Activated CD4-positive, alpha-beta T cell treated with anti-CD3 and anti-CD28 coated beads for 36 hours (primary cell): ENCODE measurements at regions not wholly inside any gene's neighbourhood (a gene's known extent, or its start where the extent isn't known, plus 50 kb on each side); places are given as distances from the start of the nearest gene placed in this dataset.
A peak's percentile ranks its signal among the peaks of the same experiment; 100 is the strongest.
"Not testable (repeated sequence)": the region's sequence is repeated elsewhere in the genome, so short reads cannot be mapped to it uniquely, and the experiment has no call there.

Source experiments
- ATAC-seq: fragments of 200-7000 bp; cut with Tn5 transposase; one replicate; pipeline ENCODE4 v1.10.0; 2021; ENCODE audit warnings: mild to moderate bottlenecking, moderate library complexity
- CTCF ChIA-PET: fragments of 350-600 bp; sonication (Branson Sonifier 250); formaldehyde crosslinking; loops from one replicate; lab custom pipeline; 2021; ENCODE audit warnings: antibody characterized with exemption; lab: Charles Lee
- POLR2A ChIA-PET: fragments of 350-600 bp; sonication (Branson Sonifier 250); formaldehyde crosslinking; loops from one replicate; lab custom pipeline; 2021; ENCODE audit warnings: antibody characterized with exemption, inconsistent platforms; lab: Charles Lee
- DNase-seq: peaks from one replicate; pipeline ENCODE4 v3.0.0-alpha.2; 2020
- H3K27ac Mint-ChIP-seq: one replicate; pipeline ENCODE4 v1.8.0; 2021; ENCODE audit warnings: mixed read lengths
- H3K27me3 Mint-ChIP-seq: one replicate; pipeline ENCODE4 v1.8.0; 2021; ENCODE audit warnings: mixed read lengths
- H3K36me3 Mint-ChIP-seq: one replicate; pipeline ENCODE4 v1.8.0; 2021; ENCODE audit warnings: low read depth, mixed read lengths
- H3K4me1 Mint-ChIP-seq: one replicate; pipeline ENCODE4 v1.8.0; 2021; ENCODE audit warnings: mixed read lengths
- H3K4me3 Mint-ChIP-seq: one replicate; pipeline ENCODE4 v1.8.0; 2021; ENCODE audit warnings: mild to moderate bottlenecking, moderate library complexity, mixed read lengths
- H3K9me3 Mint-ChIP-seq: one replicate; pipeline ENCODE4 v1.8.0; 2021; ENCODE audit warnings: low read depth, mixed read lengths
- intact Hi-C, 2 experiments: fragments of 100-400 bp; cut with DNase I in 1 of 2; cut with micrococcal nuclease in 1 of 2; formaldehyde crosslinking; loops; one replicate each; pipeline versions ENCODE4 v1.14.2 to v1.15.1; 2022 to 2024; cut with DNase I, micrococcal nuclease

DNA sequence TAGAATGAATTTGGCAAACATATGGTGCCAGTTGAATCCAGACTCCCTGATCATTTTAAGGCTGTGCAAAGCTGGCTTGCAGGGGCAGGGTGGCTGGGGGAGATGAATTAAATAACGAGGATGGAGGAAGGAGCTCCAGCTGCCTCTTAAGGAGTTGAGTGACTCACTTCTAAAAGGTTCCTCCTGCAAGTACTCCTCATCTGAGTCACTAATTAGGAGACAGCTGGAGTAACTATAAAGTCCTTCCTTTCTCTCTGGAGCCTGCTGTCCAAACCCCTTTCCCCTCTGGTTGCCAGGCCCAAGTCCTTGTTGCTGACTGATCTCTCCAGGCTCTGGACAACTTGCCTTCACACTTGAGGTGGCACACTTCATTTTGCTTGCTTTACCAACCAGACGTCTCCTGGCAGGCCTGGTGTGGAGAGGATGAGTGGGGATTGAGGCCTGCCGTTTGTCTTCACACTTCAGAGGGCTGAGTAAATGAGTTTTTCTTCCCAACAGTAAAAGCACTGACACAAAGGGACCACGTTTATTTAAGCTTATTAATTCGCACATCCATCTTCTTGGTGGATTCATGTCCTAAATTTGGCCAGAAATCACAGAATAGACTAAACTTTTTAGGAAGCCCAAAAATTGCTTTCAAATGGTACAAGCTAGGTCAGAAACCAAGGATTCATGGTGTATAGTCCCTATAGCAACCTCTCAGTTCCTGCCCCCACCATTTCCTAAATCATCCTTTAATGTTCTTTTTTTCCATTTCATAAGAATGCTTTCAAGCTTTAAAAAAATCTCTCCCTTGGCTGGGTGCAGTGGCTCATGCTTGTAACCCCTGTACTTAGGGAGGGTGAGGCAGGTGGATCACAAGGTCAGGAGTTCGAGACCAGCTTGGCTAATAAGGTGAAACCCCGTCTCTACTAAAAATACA is 90.5 kb upstream of the MYRIP start:
- Mint-ChIP-seq H3K4me1 (no peaks in the 10 kb centered on the region), H3K9me3 (no peaks in the 10 kb centered on the region), H3K36me3 (no peaks in the 10 kb centered on the region), H3K4me3 (no peak overlapping the region), H3K27ac (no peak overlapping the region), H3K27me3 (no peaks in the 10 kb centered on the region)
- ATAC-seq = peak; percentile 57
- CTCF ChIA-PET = interaction anchor here (0.6 to 1.0 kb wide), 4 partner anchors 58 to 349 kb away, joined by 3 read pairs; no protein-coding TSS in a partner anchor
- POLR2A ChIA-PET = no interaction called here
- intact Hi-C loops = no loop called here
- DNase-seq = peak; percentile 7

DNA sequence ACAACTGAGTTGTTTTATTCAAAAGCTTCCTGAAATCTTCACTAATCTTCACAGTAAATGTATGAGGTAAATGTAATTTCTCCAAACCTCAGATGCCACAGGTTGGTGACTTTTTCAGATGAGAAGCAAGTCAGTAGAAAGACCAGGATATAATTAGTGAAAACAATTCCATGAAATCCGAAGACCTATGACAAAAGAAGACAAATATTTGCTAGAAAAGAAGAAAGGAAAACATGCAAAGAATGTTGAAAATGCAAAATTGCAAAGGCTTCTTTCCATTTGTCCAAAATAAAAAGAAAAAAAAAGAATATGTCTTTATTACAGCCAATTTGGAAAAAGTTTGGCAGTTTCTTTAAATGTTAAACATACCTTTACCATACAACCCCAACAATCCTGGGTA is 88.3 kb upstream of the MYRIP start:
- Mint-ChIP-seq H3K4me1 (no peaks in the 10 kb centered on the region), H3K27ac (no peak overlapping the region), H3K9me3 (no peaks in the 10 kb centered on the region), H3K36me3 (no peaks in the 10 kb centered on the region), H3K27me3 (no peaks in the 10 kb centered on the region), H3K4me3 (no peak overlapping the region)
- DNase-seq (no peak), ATAC-seq (no peak)
- ChIA-PET CTCF (no interaction called here), POLR2A (no interaction called here)
- intact Hi-C loops = loop anchor here in 1 of 2 experiments (5.0 kb wide), 1 partner anchor 271 kb away; no protein-coding TSS in a partner anchor

DNA sequence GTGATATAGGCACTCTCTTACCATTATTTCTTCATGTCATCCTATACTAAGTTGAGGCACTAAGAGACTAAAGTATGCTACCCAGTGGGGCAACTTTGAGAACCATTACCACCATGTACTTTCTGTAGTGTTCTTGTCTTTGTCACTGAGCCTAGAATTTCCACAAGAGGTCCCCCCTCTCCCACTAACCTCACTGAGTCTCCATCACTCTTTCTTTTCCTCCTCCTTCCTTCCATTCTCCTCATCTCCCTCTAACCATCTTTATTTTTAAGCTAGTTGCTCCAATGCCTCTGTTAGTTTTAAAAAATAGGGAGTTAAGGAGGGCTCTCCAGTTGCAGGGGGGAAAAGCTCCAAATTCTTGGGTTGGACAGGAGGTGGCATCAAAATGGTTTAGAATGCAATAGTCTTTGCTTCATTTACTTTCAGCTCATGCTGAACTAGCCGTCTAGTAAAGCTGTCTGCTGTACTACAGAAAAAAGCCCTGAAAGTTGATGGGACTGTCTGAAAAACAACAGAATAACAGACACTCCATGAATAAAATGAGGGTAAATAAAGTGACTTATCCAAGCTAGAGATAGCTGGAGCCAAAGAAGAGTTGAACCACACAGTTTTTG is 85.1 kb upstream of the MYRIP start:
- CTCF ChIA-PET = interaction anchor here (0.6 to 0.7 kb wide), 2 partner anchors 49 to 393 kb away, joined by 3 read pairs; no protein-coding TSS in a partner anchor
- DNase-seq (no peak), ATAC-seq (no peak)
- intact Hi-C loops = loop anchor here in 1 of 2 experiments (5.0 kb wide), 1 partner anchor 268 kb away; no protein-coding TSS in a partner anchor
- no peaks in the 10 kb centered on the region for H3K9me3 Mint-ChIP-seq
- POLR2A ChIA-PET = no interaction called here
- no peaks in the 10 kb centered on the region for H3K4me1 Mint-ChIP-seq
- no peak overlapping the region for H3K4me3 Mint-ChIP-seq
- no peak overlapping the region for H3K27ac Mint-ChIP-seq
- no peaks in the 10 kb centered on the region for H3K36me3 Mint-ChIP-seq
- H3K27me3 Mint-ChIP-seq = no peaks in the 10 kb centered on the region

DNA sequence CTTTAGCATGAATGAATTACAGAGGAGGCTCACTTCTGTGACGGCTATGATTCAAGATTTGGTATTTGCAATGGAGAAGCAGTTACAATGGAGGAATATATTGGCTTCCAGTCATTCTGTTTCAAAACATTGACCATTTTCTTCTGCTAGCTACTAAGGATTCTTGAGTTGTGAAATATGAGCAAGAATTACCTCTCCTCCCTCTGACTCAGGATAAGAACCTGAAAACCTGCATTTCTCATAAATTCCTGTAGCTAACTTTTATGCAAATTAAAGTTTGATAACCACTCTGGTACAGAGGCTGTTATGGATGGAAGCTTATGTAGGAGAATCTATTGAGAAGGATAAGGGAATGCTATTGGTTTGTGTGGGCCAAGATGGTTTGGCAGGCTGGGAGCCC is 84.1 kb upstream of the MYRIP start:
- no peaks in the 10 kb centered on the region for H3K4me1 Mint-ChIP-seq
- no peak overlapping the region for H3K27ac Mint-ChIP-seq
- H3K36me3 Mint-ChIP-seq = no peaks in the 10 kb centered on the region
- POLR2A ChIA-PET = interaction anchor here (0.6 kb wide), 1 partner anchor 638 kb away, joined by 3 read pairs; no protein-coding TSS in a partner anchor
- DNase-seq = no peak
- ATAC-seq = no peak
- H3K4me3 Mint-ChIP-seq = no peak overlapping the region
- no peaks in the 10 kb centered on the region for H3K9me3 Mint-ChIP-seq
- no peaks in the 10 kb centered on the region for H3K27me3 Mint-ChIP-seq
- CTCF ChIA-PET = interaction anchor here (0.6 kb wide), 1 partner anchor 448 kb away, joined by 4 read pairs; no protein-coding TSS in a partner anchor
- intact Hi-C loops = no loop called here

DNA sequence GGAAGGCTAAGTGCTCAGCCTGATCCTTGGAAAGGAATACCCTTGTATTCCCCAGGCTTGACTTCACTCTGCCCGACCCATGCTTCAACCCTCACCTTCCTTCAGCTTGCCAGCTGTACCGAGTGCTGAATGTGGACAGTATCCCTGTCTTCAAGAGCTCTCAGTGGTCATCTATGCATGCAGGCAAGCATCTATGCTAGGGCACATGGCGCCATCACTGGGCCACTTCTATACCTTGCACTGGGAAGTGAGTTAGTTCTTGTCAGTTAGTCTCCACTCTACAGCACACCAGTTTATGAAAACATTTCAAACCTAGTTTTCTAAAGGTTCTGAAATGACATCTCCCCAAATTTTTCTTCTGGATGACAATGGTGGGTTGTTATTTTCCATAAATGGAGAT is 82.0 kb upstream of the MYRIP start:
- intact Hi-C loops = no loop called here
- H3K27ac Mint-ChIP-seq = no peak overlapping the region
- no peak overlapping the region for H3K4me3 Mint-ChIP-seq
- ChIA-PET CTCF (no interaction called here), POLR2A (no interaction called here)
- H3K4me1 Mint-ChIP-seq = no peaks in the 10 kb centered on the region
- ATAC-seq = no peak
- no peak for DNase-seq
- H3K27me3 Mint-ChIP-seq = peaks cover 2% of the 10 kb centered on the region
- no peaks in the 10 kb centered on the region for H3K9me3 Mint-ChIP-seq
- H3K36me3 Mint-ChIP-seq = no peaks in the 10 kb centered on the region

DNA sequence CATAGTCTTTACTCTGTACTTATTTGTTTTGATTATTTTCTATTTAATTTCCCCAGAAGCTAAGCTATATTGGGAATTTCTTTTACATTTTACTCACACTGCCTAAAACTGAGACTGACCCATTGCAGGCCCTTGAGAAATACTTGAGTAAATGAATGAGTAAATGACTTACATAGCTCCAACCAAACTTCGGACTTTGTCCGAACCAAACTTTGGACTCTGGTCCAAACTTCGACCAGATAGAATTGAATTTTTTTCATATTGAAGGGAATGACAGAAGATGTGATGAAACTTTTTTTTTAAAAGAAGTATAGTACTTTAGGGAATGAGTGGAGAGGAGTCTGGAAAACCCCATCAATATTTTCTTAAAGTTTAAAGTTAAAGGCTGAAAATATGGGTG is 75.6 kb upstream of the MYRIP start:
- Mint-ChIP-seq H3K9me3 (no peaks in the 10 kb centered on the region), H3K4me3 (no peak overlapping the region), H3K27ac (no peak overlapping the region), H3K27me3 (peaks cover 2% of the 10 kb centered on the region), H3K36me3 (no peaks in the 10 kb centered on the region), H3K4me1 (no peaks in the 10 kb centered on the region)
- CTCF ChIA-PET = no interaction called here
- DNase-seq (no peak), ATAC-seq (no peak)
- POLR2A ChIA-PET = no interaction called here
- intact Hi-C loops = no loop called here

DNA sequence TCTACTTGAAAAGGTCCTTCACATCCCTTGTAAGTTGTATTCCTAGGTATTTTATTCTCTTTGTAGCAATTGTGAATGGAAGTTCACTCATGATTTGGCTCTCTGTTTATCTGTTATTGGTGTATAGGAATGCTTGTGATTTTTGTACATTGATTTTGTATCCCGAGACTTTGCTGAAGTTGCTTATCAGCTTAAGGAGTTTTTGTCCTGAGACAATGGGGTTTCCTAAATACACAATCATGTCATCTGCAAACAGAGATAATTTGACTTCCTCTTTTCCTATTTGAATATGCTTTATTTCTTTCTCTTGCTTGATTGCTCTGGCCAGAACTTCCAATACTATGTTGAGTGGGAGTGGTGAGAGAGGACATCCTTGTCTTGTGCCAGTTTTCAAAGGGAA is 69.8 kb upstream of the MYRIP start:
- H3K27me3 Mint-ChIP-seq = peaks cover 11% of the 10 kb centered on the region
- H3K4me1 Mint-ChIP-seq, H3K27ac Mint-ChIP-seq, H3K36me3 Mint-ChIP-seq, ATAC-seq, DNase-seq, POLR2A ChIA-PET, intact Hi-C loops, CTCF ChIA-PET, H3K4me3 Mint-ChIP-seq, H3K9me3 Mint-ChIP-seq: not testable (repeated sequence)

DNA sequence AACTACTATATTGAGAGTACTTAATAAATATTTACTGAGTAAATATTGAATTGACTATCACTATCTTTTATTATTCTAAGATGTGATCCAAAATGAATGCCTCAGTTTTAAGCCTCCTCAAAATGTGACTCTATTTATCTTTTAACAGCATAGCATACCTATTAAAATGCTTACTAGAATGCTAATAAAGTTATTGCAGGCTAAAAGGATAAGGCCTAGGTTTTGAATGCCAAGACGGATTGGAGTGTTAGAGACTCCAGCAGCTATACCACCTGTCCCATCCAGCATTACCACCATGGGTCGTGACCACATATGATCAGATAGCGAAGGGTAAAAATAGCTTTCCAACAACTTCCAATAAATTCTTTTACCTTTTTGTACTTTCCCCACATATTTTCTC is 64.7 kb upstream of the MYRIP start:
- H3K27ac Mint-ChIP-seq = no peak overlapping the region
- ChIA-PET POLR2A (interaction anchor here (0.7 kb wide), 1 partner anchor 285 kb away, joined by 3 read pairs; no protein-coding TSS in a partner anchor), CTCF (no interaction called here)
- no peaks in the 10 kb centered on the region for H3K4me1 Mint-ChIP-seq
- DNase-seq = no peak
- peaks cover 15% of the 10 kb centered on the region for H3K27me3 Mint-ChIP-seq
- intact Hi-C loops = no loop called here
- H3K9me3 Mint-ChIP-seq = no peaks in the 10 kb centered on the region
- no peak for ATAC-seq
- no peaks in the 10 kb centered on the region for H3K36me3 Mint-ChIP-seq
- H3K4me3 Mint-ChIP-seq = no peak overlapping the region

DNA sequence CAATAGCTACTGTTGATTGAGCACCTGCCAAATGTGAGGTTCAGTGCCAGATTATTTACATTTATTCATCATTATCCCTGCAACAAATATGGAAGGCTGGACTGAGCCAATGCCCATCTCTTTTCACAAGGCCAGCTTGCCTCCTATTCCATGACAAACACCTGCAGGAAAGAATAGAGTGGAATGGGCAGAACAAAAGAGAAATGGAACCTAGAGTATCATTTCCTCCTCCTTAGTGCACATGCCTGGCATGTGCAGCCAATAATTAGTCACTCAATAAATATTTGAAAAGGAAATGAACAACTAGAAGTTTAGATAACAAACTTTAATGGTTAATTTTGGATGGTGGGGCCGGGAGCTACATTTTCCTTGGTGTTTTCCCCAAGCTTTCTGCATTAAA is 61.4 kb upstream of the MYRIP start:
- no peak overlapping the region for H3K27ac Mint-ChIP-seq
- peaks cover 4% of the 10 kb centered on the region for H3K27me3 Mint-ChIP-seq
- ATAC-seq (no peak), DNase-seq (no peak)
- POLR2A ChIA-PET = interaction anchor here (0.7 kb wide), 1 partner anchor 38 kb away, joined by 3 read pairs; no protein-coding TSS in a partner anchor
- H3K4me3 Mint-ChIP-seq = no peak overlapping the region
- H3K36me3 Mint-ChIP-seq = no peaks in the 10 kb centered on the region
- CTCF ChIA-PET = no interaction called here
- intact Hi-C loops = no loop called here
- H3K4me1 Mint-ChIP-seq = no peaks in the 10 kb centered on the region
- H3K9me3 Mint-ChIP-seq = no peaks in the 10 kb centered on the region

DNA sequence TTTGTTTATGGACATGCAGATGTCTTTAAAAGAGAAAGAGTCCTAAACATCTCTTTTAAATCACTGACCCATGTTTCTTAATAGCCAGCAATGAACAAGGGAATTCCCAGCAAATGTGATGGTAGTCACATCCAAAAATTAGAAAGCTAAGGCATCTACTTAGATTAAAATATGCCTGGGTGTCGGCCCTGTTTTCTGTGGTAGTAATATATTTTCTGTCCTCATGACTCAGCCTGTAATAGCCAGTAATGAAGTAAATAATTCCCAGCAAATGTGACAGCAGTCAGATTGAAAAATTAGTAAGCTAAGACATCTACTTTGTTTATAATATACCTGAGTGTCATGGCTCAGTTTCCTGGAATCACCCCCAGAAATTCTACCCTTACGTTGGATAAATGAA is 60.6 kb upstream of the MYRIP start:
- ATAC-seq = no peak
- ChIA-PET POLR2A (no interaction called here), CTCF (interaction anchor here (2.0 kb wide), 1 partner anchor 431 kb away, joined by 5 read pairs; no protein-coding TSS in a partner anchor)
- Mint-ChIP-seq H3K36me3 (no peaks in the 10 kb centered on the region), H3K4me1 (no peaks in the 10 kb centered on the region), H3K27ac (no peak overlapping the region), H3K9me3 (no peaks in the 10 kb centered on the region), H3K27me3 (peaks cover 4% of the 10 kb centered on the region), H3K4me3 (no peak overlapping the region)
- DNase-seq = no peak
- intact Hi-C loops = no loop called here

DNA sequence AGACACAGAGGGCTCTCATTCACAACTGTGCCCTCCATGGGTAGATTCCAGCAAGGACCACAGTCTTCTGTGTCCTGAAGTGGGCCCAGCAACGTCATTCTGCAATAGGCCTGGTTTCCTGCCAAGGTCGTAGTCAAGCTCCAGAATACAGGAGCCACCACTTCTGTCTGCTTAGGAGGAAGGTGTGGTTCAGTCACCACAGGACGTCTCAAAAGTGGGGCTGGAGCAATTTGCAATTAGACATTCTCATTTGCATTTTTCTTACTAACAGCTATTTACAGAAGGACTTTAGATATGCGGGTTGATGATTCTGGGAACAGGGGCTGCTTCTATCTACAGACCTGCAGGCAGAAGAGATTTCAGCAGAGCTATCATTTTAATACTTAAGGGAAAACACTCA is 58.7 kb upstream of the MYRIP start:
- Mint-ChIP-seq H3K27ac (no peak overlapping the region), H3K27me3 (peaks cover 4% of the 10 kb centered on the region), H3K4me3 (no peak overlapping the region), H3K9me3 (no peaks in the 10 kb centered on the region), H3K36me3 (no peaks in the 10 kb centered on the region), H3K4me1 (no peaks in the 10 kb centered on the region)
- CTCF ChIA-PET = interaction anchor here (2.0 kb wide), 1 partner anchor 429 kb away, joined by 5 read pairs; no protein-coding TSS in a partner anchor
- POLR2A ChIA-PET = no interaction called here
- ATAC-seq (no peak), DNase-seq (no peak)
- intact Hi-C loops = no loop called here
